C4-2B (cell line): ENCODE measurements at regions not wholly inside any gene's neighbourhood (a gene's known extent, or its start where the extent isn't known, plus 50 kb on each side); places are given as distances from the start of the nearest gene placed in this dataset.

Experiments
- CTCF ChIP-seq: fragments of 450-650 bp; conservative IDR thresholded peaks from 2 replicates; pipeline ENCODE4 v1.5.1; 2017; ENCODE audit warnings: mild to moderate bottlenecking
- ZFX ChIP-seq: fragments of 450-650 bp; IDR thresholded peaks from 2 replicates; pipeline ENCODE4 v1.6.1; 2017

GRCh38 chr16:87045466-87046216 is 271.6 kb downstream of the C16orf95 start:
- TF ChIP-seq CTCF (no peak), ZFX (no peak)
